GM12874 (cell line): ENCODE measurements at regions not wholly inside any gene's neighbourhood (a gene's known extent, or its start where the extent isn't known, plus 50 kb on each side); places are given as distances from the start of the nearest gene placed in this dataset.

Experiments used
- TF ChIP-seq, protein P1 (sequence below): IDR thresholded peaks from 2 replicates; pipeline ENCODE4 v1.5.1; 2011; ENCODE audit warnings: low read depth, mild to moderate bottlenecking, control low read depth, low read length, moderate library complexity; ENCODE audit not compliant: insufficient read depth

DNA sequence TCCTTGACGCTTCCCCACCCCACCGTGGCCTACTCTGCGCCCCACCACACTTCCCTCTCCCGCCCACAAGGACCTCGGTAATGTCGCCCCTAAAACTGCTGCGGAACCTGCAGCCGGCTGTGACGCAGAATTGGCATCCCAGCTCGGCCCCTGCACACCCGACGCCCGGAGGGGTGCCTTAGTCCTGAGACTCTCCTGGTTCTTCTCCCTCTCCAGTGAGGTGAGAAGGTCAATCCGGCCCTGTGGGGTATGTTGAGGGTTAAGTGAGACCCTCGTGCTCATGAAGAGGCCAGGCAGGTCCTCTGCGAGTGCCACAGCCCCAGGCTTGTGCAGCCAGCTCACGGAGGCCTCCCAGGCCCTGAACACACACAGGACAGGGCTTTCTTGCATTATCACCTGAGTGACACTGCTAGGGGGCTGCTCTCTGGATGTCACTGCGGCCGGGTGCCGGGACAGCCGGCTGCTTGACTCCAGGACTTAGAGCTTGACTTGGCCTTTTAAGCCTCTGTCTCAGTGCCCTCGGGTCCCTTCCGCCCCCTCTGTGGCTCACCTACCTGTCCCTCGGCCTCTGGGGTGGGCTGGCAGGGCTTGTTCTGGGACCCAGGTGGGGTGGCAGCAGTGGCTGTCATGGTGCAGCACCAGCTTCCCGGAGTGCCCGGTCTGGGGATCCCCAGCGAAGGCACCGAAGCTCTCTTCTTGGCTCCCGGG lies 106.9 kb upstream of the C14orf180 start:
- TF ChIP-seq, protein P1, sequence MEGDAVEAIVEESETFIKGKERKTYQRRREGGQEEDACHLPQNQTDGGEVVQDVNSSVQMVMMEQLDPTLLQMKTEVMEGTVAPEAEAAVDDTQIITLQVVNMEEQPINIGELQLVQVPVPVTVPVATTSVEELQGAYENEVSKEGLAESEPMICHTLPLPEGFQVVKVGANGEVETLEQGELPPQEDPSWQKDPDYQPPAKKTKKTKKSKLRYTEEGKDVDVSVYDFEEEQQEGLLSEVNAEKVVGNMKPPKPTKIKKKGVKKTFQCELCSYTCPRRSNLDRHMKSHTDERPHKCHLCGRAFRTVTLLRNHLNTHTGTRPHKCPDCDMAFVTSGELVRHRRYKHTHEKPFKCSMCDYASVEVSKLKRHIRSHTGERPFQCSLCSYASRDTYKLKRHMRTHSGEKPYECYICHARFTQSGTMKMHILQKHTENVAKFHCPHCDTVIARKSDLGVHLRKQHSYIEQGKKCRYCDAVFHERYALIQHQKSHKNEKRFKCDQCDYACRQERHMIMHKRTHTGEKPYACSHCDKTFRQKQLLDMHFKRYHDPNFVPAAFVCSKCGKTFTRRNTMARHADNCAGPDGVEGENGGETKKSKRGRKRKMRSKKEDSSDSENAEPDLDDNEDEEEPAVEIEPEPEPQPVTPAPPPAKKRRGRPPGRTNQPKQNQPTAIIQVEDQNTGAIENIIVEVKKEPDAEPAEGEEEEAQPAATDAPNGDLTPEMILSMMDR = no peak

DNA sequence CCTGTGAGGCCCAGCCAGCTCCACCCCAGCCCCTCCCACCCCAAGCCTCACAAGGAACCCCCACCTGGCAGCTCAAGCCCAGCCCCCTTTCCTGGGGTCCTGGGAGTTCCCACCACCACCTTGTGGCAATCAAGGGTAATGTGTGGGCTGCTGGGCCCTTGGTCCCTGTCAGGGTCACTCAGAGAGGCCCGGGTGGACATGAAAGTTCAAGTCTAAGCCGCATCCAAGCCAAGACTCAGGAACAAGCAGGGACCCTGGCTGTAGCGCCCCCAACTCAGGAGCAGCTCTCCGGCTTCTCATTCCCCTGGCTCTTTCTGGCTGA lies 106.4 kb upstream of the C14orf180 start:
- TF ChIP-seq, protein P1 = no peak

DNA sequence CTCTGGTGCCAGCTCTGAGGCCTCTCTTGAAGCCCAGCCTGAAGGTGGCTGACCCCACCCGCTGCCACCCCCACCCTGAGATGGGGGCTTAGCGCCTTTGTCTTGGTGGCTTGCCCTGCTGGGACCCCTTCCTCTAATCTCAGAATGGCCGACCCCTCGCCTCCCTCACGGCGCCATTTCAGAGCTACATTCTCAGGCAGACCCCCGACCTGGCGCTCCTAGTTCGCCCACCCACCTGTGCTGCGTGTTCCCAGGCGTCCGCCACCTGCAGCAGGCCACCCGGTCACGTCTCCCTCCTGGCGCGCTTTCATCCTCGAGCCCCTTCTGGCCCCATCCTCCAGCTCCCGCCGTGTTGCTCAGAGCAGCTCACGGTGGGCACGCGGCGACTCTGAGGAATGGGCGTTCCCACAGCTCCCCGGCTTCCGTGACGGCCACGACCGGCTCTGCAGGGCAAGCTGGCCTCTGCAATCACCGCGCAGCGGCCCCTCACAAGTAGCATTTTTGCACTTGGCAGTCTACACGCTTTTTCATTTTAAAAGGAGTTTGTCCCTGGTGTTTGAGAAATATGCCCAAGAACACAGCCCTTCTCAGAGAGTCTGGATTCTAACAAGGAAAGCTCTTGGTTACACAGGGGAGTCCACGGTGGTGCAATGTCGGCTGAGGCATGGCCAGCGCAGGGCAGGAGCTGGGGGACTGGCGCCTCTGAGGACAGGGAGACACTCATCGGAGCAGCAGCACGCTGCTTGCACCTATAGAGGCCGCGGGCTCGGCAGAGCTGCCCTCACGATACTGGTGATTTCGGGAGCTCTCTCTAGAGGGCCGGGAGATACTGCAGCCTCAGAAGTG lies 105.7 kb upstream of the C14orf180 start:
- TF ChIP-seq, protein P1 = no peak

DNA sequence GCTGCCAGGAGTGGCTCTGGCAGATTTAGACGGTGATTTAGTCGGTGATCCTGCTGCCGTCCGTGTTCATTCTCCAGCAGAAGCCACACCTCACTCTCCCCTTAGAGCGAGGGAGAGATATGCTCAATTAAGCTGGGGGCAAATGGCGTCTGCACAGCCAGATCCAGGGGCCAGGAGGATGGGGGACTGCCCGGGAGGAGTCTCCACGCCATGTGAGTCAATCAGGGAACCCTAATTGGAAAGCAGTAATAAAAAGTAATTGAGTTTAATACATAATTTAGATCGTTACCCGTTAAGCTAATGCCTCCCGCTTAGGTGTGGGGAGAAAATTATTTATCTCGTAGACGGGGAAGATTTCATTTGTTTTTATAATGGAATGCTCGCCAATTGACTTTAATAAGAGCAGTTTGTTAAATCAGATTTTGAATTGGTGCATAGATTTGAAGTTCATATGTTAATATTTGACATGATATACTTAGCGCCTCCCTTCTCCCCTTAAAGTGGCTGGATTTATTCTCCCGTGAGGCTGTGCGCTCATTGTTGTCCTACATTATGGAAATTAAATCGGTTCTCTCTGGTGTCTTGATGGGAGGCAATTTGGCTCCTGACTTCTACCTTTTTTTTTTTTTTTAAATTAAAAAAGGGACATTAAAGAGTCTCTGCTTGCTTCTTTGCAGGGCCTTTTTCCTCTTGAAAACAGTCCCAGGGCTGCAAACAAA lies 104.9 kb upstream of the C14orf180 start:
- TF ChIP-seq, protein P1 = no peak

DNA sequence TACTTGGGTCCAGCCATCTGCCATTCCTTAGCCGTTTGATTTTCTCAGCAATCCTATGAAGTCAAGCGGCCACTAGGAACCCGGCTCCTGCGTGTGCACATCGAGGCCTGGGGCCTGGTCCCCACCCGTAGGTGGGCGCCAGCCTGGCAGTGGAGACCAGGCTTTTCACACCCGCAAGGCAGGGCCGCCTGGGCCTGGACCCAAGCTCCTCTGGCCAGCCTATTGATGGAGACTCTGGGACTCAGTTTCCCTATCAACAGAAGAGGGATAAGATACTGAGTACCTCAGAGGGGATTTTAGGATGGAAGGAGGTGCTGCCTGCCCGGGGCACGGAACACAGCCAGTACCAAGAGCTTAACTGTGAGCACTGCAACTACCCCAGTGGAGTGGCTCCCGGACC lies 104.3 kb upstream of the C14orf180 start:
- TF ChIP-seq, protein P1 = no peak

DNA sequence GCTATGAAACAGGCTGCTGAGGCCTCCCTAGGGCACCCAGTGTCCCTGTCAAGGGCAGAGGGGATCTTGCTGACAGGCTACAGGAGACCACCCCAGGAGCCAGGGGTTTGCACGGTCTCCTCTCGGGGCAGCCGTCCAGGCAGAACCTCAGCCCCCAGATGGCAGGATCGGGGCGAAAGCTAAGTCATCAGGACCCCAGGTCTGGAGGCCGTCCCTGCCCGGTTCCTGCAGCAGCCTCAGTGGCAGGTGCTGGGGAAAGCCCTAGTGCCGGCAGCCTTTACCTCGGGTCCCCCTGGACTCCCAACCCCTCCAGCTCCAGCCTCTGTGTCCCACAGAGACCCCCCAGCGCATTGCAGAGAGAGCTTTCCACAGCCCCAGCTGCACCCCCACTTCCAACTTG lies 103.8 kb upstream of the C14orf180 start:
- TF ChIP-seq, protein P1 = no peak

DNA sequence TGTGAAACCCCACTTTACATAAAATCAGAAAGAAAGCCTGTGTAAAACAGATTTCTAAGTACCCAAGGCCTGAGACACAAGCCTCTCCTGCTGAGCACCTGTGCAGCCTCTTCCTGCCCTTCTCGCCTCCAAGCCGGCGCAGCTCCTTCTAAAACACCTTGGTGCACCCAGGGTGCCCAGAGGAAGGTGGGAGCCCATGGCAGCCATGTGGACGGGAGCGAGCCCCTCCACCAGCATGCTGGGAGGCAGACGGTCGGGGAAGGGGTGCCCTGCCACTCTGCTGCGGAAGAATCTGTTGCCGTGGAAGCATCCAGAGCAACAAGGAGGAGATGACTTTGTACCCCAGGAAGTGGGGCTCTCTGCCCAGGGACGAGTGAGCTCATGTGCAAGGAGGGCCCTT lies 103.1 kb upstream of the C14orf180 start:
- TF ChIP-seq, protein P1 = no peak
